ENCODE measurements at regions not wholly inside any gene's neighbourhood (a gene's known extent, or its start where the extent isn't known, plus 50 kb on each side); places are given as distances from the start of the nearest gene placed in this dataset.
A peak's percentile ranks its signal among the peaks of the same experiment; 100 is the strongest.

- DNase-seq (ENCODE audit: low spot score) (no peak), ATAC-seq (ENCODE audit: low FRiP score) (peak; percentile 48)
- no peak for TF ChIP-seq CTCF (IDR thresholded peaks at IDR 0.05)
Measured at GRCh38 chr13:50457415-50458393, 385.8 kb downstream of the DLEU7 start.

- no peak for DNase-seq (ENCODE audit: low spot score)
- no peak for ATAC-seq (ENCODE audit: low FRiP score)
- TF ChIP-seq CTCF (IDR thresholded peaks at IDR 0.05): no peak
Measured at GRCh38 chr13:50459046-50459445, 384.4 kb downstream of the DLEU7 start.

- ATAC-seq (ENCODE audit: low FRiP score) (no peak), DNase-seq (ENCODE audit: low spot score) (no peak)
- no peak for TF ChIP-seq CTCF (IDR thresholded peaks at IDR 0.05)
Measured at GRCh38 chr13:50459658-50460057, 383.8 kb downstream of the DLEU7 start.

GRCh38 chr13:50460358-50460757 lies 383.1 kb downstream of the DLEU7 start:
- DNase-seq (ENCODE audit: low spot score) (no peak), ATAC-seq (ENCODE audit: low FRiP score) (no peak)
- TF ChIP-seq CTCF (IDR thresholded peaks at IDR 0.05): no peak

- no peak for TF ChIP-seq CTCF (IDR thresholded peaks at IDR 0.05)
- ATAC-seq (ENCODE audit: low FRiP score) (no peak), DNase-seq (ENCODE audit: low spot score) (no peak)
Measured at GRCh38 chr13:50461189-50461588, 382.3 kb downstream of the DLEU7 start.

- ATAC-seq (ENCODE audit: low FRiP score) (no peak), DNase-seq (ENCODE audit: low spot score) (no peak)
Measured at GRCh38 chr13:50463719-50464118, 379.8 kb downstream of the DLEU7 start.

More at GRCh38 chr13:50463719-50464118, 379.8 kb downstream of the DLEU7 start:
- TF ChIP-seq CTCF (IDR thresholded peaks at IDR 0.05): no peak
